HCT116 (cell line): ENCODE measurements at regions not wholly inside any gene's neighbourhood (a gene's known extent, or its start where the extent isn't known, plus 50 kb on each side); places are given as distances from the start of the nearest gene placed in this dataset.

Source experiments
- ATAC-seq: fragments of 200-7000 bp; cut with Tn5 transposase; 2 replicates; pipeline ENCODE4 v1.9.1; 2020; ENCODE audit warnings: mild to moderate bottlenecking, moderate library complexity
- BruUV-seq: library from RNA; stranded (reverse); fragments of 400-500 nt; replicated peaks from 2 replicates; lab custom pipeline; 2021; lab: Mats Ljungman, UMichigan
- CTCF ChIA-PET: fragments of 300-600 bp; sonication (Branson Sonifier 250); formaldehyde crosslinking; loops from one replicate; lab custom pipeline; 2021; ENCODE audit warnings: antibody characterized with exemption; lab: Charles Lee
- POLR2A ChIA-PET: fragments of 300-600, 350-600 bp; sonication (Branson Sonifier 250); formaldehyde crosslinking; loops from one replicate; lab custom pipeline; 2021; ENCODE audit warnings: antibody characterized with exemption; lab: Charles Lee
- RAD21 ChIA-PET, 2 experiments: fragments of 300-600 bp; sonication (Branson Sonifier 250); formaldehyde crosslinking; loops; one replicate each; lab custom pipeline; 2023; ENCODE audit warnings: low total read pairs in 2 of 2; ENCODE audit not compliant: uncharacterized antibody in 2 of 2, unreplicated experiment in 2 of 2, low non-redundant PET in 1 of 2; lab: Charles Lee
- DNase-seq: peaks from one replicate; pipeline ENCODE4 v3.0.0-alpha.2; 2010; ENCODE audit warnings: low read depth, low spot score
- H2AFZ ChIP-seq: fragments of 200-600 bp; shearing (Covaris generic), sonication (generic); 2 replicates; pipeline ENCODE4 v1.6.1; 2017; ENCODE audit warnings: low read depth, mixed run types, mixed read lengths, antibody characterized with exemption, low read length; ENCODE audit not compliant: poor library complexity, severe bottlenecking
- H3K27ac ChIP-seq: 2 replicates; pipeline ENCODE4 v1.5.1; 2012; ENCODE audit warnings: low read depth, low read length
- H3K27me3 ChIP-seq: fragments of 200-600 bp; sonication (generic); 2 replicates; pipeline ENCODE4 v1.6.1; 2016; ENCODE audit warnings: mixed run types, low read length, mixed read lengths; ENCODE audit not compliant: insufficient read depth
- H3K36me3 ChIP-seq, 2 experiments: fragments of 200-500 bp in 1 of 2; fragments of 200-600 bp in 1 of 2; sonication (Bioruptor generic) in 1 of 2; sonication (generic) in 1 of 2; 2 replicates each; pipeline versions ENCODE4 v1.5.1 to v1.6.1; 2014 to 2016; ENCODE audit warnings: low read length in 2 of 2, inconsistent platforms in 1 of 2, mixed read lengths in 1 of 2, mixed run types in 1 of 2; ENCODE audit not compliant: insufficient read depth in 2 of 2, control insufficient read depth in 1 of 2
- H3K4me1 ChIP-seq, 2 experiments: fragments of 200-600 bp in 1 of 2; sonication (generic) in 1 of 2; 2 replicates each; pipeline versions ENCODE4 v1.5.1 to v1.6.1; 2012 to 2017; ENCODE audit warnings: low read length in 2 of 2, inconsistent platforms in 1 of 2, mild to moderate bottlenecking in 1 of 2, mixed read lengths in 1 of 2, mixed run types in 1 of 2, moderate library complexity in 1 of 2; ENCODE audit not compliant: insufficient read depth in 2 of 2, control insufficient read depth in 1 of 2
- H3K4me2 ChIP-seq: fragments of 200-600 bp; sonication (generic); 2 replicates; pipeline ENCODE4 v1.6.1; 2017; ENCODE audit warnings: mixed run types, low read length, mixed read lengths
- H3K4me3 ChIP-seq, 2 experiments: fragments of 200-600 bp in 1 of 2; sonication (generic) in 1 of 2; replicated peaks in 1 of 2; 2 replicates each; pipeline ENCODE4 v1.5.1; 2011 to 2016; ENCODE audit warnings: low read length in 2 of 2, control low read depth in 1 of 2, low read depth in 1 of 2, mild to moderate bottlenecking in 1 of 2, mixed read lengths in 1 of 2, mixed run types in 1 of 2
- H3K79me2 ChIP-seq: fragments of 200-600 bp; sonication (generic); 2 replicates; pipeline ENCODE4 v1.6.1; 2017; ENCODE audit warnings: mild to moderate bottlenecking, mixed run types, low read length, moderate library complexity, mixed read lengths; ENCODE audit not compliant: insufficient read depth
- H3K9ac ChIP-seq: fragments of 200-600 bp; sonication (generic); 2 replicates; pipeline ENCODE4 v1.6.1; 2016; ENCODE audit warnings: low read length, mixed read lengths
- H3K9me2 ChIP-seq: fragments of 200-600 bp; sonication (generic), shearing (Covaris generic); 2 replicates; pipeline ENCODE4 v1.6.1; 2017; ENCODE audit warnings: mixed run types, mild to moderate bottlenecking, moderate library complexity; ENCODE audit not compliant: insufficient read depth
- H3K9me3 ChIP-seq, 2 experiments: fragments of 200-500 bp in 1 of 2; fragments of 200-600 bp in 1 of 2; sonication (Bioruptor generic) in 1 of 2; sonication (generic) in 1 of 2; 2 replicates each; pipeline ENCODE4 v1.6.1; 2014 to 2017; ENCODE audit warnings: low read length in 2 of 2, mixed read lengths in 2 of 2, inconsistent platforms in 1 of 2, low read depth in 1 of 2, mild to moderate bottlenecking in 1 of 2, mixed run types in 1 of 2, moderate library complexity in 1 of 2; ENCODE audit not compliant: control insufficient read depth in 1 of 2, insufficient read depth in 1 of 2
- H4K20me1 ChIP-seq: fragments of 200-600 bp; sonication (generic), shearing (Covaris generic); 2 replicates; pipeline ENCODE4 v1.6.1; 2017; ENCODE audit warnings: mixed run types, mild to moderate bottlenecking, moderate library complexity; ENCODE audit not compliant: insufficient read depth
- ATF3 ChIP-seq: IDR thresholded peaks from 2 replicates; pipeline ENCODE4 v1.6.1; 2012
- CBX3 ChIP-seq: IDR thresholded peaks from 2 replicates; pipeline ENCODE4 v1.6.1; 2012; ENCODE audit warnings: low read depth
- CEBPB ChIP-seq: IDR thresholded peaks from 2 replicates; pipeline ENCODE4 v1.6.1; 2012; ENCODE audit warnings: low read depth
- EGR1 ChIP-seq: IDR thresholded peaks from 2 replicates; pipeline ENCODE4 v1.6.1; 2012; ENCODE audit warnings: low read depth
- POLR2A ChIP-seq: IDR thresholded peaks from 2 replicates; pipeline ENCODE4 v1.7.0; 2011; ENCODE audit warnings: borderline replicate concordance; ENCODE audit not compliant: insufficient read depth, insufficient read length; ENCODE audit errors: extremely low read depth
- POLR2AphosphoS5 ChIP-seq: IDR thresholded peaks from 2 replicates; pipeline ENCODE4 v1.6.1; 2011; ENCODE audit warnings: mild to moderate bottlenecking, low read depth, low read length, moderate library complexity
- SIN3A ChIP-seq: IDR thresholded peaks from 2 replicates; pipeline ENCODE4 v1.6.1; 2012; ENCODE audit warnings: low read depth
- SP1 ChIP-seq: IDR thresholded peaks from 2 replicates; pipeline ENCODE4 v1.6.1; 2012; ENCODE audit warnings: low read depth
- TCF7L2 ChIP-seq: IDR thresholded peaks from 2 replicates; pipeline ENCODE4 v1.7.0; 2011; ENCODE audit warnings: borderline replicate concordance, inconsistent platforms; ENCODE audit not compliant: insufficient read depth, insufficient read length; ENCODE audit errors: extremely low read depth
- ZFX ChIP-seq: fragments of 450-650 bp; IDR thresholded peaks from 2 replicates; pipeline ENCODE4 v1.6.1; 2017
- ZNF274 ChIP-seq: fragments of 200-500 bp; sonication (Bioruptor generic); IDR thresholded peaks from 2 replicates; pipeline ENCODE4 v1.6.1; 2014; ENCODE audit warnings: mild to moderate bottlenecking, low read depth, low read length, inconsistent platforms
- intact Hi-C: fragments of 100-400 bp; cut with micrococcal nuclease; formaldehyde crosslinking; loops from 2 replicates; pipeline ENCODE4 v1.10.0; 2022
- TF ChIP-seq, protein P1 (sequence below): IDR thresholded peaks from 2 replicates; pipeline ENCODE4 v1.6.1; 2011; ENCODE audit warnings: mild to moderate bottlenecking, low read length, moderate library complexity; ENCODE audit not compliant: insufficient replicate concordance; ENCODE audit errors: extremely low read depth
- TF ChIP-seq, protein P2 (sequence below), 3 experiments: fragments of 200-600 bp in 1 of 3; sonication (generic) in 1 of 3; IDR thresholded peaks in 2 of 3; conservative IDR thresholded peaks in 1 of 3; 2 replicates each; pipeline ENCODE4 v1.5.1; 2012 to 2017; ENCODE audit warnings: low read depth in 2 of 3, low read length in 2 of 3, antibody characterized with exemption in 1 of 3, borderline replicate concordance in 1 of 3, control low read depth in 1 of 3, mild to moderate bottlenecking in 1 of 3, mixed read lengths in 1 of 3, mixed run types in 1 of 3, moderate library complexity in 1 of 3; ENCODE audit not compliant: insufficient read depth in 1 of 3

DNA sequence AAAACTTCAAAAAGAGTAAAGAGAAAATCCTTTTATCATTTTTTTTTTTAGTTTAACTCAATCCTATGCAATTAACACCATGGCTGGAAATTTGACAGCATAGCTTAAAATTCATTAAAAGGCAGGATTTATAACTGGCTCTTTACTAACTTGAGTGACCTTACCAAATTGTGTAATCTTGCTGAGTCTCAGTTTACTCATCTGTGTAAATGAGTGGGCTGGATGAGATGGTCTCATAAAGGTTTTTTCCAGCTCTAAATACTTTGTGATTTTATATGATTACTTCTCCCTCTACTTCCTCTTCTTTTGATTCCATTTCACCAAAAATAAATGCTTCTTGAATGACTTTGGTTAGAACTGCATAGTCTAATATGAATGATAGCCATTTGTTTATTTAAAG is 234.9 kb upstream of the SATB1 start:
- intact Hi-C loops: no loop called here
- no peak overlapping the region for H3K4me2 ChIP-seq
- no peaks in the 10 kb centered on the region for H3K9me2 ChIP-seq
- TF ChIP-seq ZFX: no peak
- no peak for TF ChIP-seq TCF7L2
- no peak for TF ChIP-seq CBX3
- no peak for TF ChIP-seq CEBPB
- TF ChIP-seq POLR2AphosphoS5: no peak
- TF ChIP-seq ATF3: no peak
- no peak for TF ChIP-seq POLR2A
- no peak for TF ChIP-seq EGR1
- no peak for TF ChIP-seq SP1
- no peak for TF ChIP-seq ZNF274
- TF ChIP-seq, protein P1, sequence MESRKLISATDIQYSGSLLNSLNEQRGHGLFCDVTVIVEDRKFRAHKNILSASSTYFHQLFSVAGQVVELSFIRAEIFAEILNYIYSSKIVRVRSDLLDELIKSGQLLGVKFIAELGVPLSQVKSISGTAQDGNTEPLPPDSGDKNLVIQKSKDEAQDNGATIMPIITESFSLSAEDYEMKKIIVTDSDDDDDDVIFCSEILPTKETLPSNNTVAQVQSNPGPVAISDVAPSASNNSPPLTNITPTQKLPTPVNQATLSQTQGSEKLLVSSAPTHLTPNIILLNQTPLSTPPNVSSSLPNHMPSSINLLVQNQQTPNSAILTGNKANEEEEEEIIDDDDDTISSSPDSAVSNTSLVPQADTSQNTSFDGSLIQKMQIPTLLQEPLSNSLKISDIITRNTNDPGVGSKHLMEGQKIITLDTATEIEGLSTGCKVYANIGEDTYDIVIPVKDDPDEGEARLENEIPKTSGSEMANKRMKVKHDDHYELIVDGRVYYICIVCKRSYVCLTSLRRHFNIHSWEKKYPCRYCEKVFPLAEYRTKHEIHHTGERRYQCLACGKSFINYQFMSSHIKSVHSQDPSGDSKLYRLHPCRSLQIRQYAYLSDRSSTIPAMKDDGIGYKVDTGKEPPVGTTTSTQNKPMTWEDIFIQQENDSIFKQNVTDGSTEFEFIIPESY: no peak
- TF ChIP-seq, protein P2, sequence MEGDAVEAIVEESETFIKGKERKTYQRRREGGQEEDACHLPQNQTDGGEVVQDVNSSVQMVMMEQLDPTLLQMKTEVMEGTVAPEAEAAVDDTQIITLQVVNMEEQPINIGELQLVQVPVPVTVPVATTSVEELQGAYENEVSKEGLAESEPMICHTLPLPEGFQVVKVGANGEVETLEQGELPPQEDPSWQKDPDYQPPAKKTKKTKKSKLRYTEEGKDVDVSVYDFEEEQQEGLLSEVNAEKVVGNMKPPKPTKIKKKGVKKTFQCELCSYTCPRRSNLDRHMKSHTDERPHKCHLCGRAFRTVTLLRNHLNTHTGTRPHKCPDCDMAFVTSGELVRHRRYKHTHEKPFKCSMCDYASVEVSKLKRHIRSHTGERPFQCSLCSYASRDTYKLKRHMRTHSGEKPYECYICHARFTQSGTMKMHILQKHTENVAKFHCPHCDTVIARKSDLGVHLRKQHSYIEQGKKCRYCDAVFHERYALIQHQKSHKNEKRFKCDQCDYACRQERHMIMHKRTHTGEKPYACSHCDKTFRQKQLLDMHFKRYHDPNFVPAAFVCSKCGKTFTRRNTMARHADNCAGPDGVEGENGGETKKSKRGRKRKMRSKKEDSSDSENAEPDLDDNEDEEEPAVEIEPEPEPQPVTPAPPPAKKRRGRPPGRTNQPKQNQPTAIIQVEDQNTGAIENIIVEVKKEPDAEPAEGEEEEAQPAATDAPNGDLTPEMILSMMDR (IDR thresholded peaks at IDR 0.05 in 2 of 3, conservative IDR thresholded peaks at IDR 0.05 in 1 of 3; ENCODE audit: borderline replicate concordance in 1 of 3, insufficient read depth in 1 of 3, low read depth in 2 of 3, low read length in 2 of 3): no peak
- TF ChIP-seq SIN3A: no peak
- CTCF ChIA-PET: no interaction called here
- DNase-seq (no peak), ATAC-seq (no peak)
- no peaks in the 10 kb centered on the region for H3K4me1 ChIP-seq
- H2AFZ ChIP-seq: no peak overlapping the region
- H3K79me2 ChIP-seq: no peaks in the 10 kb centered on the region
- BruUV-seq: no TSS peak
- H3K27ac ChIP-seq: no peak overlapping the region
- RAD21 ChIA-PET: no interaction called here
- H3K9ac ChIP-seq: no peak overlapping the region
- H3K36me3 ChIP-seq: no peaks in the 10 kb centered on the region
- H3K9me3 ChIP-seq: no peaks in the 10 kb centered on the region
- H3K27me3 ChIP-seq: no peaks in the 10 kb centered on the region
- no peak overlapping the region for H3K4me3 ChIP-seq
- POLR2A ChIA-PET: no interaction called here
- H4K20me1 ChIP-seq: no peaks in the 10 kb centered on the region
